Colon (tissue), 2 donors: ENCODE measurements at regions not wholly inside any gene's neighbourhood (a gene's known extent, or its start where the extent isn't known, plus 50 kb on each side); places are given as distances from the start of the nearest gene placed in this dataset.
"Not testable (repeated sequence)": the region's sequence is repeated elsewhere in the genome, so short reads cannot be mapped to it uniquely, and the experiment has no call there.

ENCODE experiments used
- FAIRE-seq: peaks from 2 replicates; lab custom pipeline; 2012; peaks lifted over from hg19 to GRCh38; lab: Jason Lieb, UNC
- donor health status: control.
- donor health status: control.

- FAIRE-seq: no peak
Observed at GRCh38 chrX:103911236-103911635, 51.2 kb upstream of the TMSB15B start.

GRCh38 chrX:103910430-103910829 lies 52.0 kb upstream of the TMSB15B start:
- no peak for FAIRE-seq

GRCh38 chrX:103904301-103904700 lies 58.1 kb upstream of the TMSB15B start:
- no peak for FAIRE-seq

- FAIRE-seq: not testable (repeated sequence)
Observed at GRCh38 chrX:103902606-103903005, 59.8 kb upstream of the TMSB15B start.

GRCh38 chrX:103889216-103889615 lies 57.2 kb upstream of the RAB9B start:
- no peak for FAIRE-seq

GRCh38 chrX:103886624-103887023 lies 54.6 kb upstream of the RAB9B start:
- FAIRE-seq: no peak

- no peak for FAIRE-seq
Observed at GRCh38 chrX:103883533-103883932, 51.5 kb upstream of the RAB9B start.

- peak; percentile 53 for FAIRE-seq
Observed at GRCh38 chrX:103882999-103883398, 50.9 kb upstream of the RAB9B start.
